K562 (cell line): ENCODE measurements at regions not wholly inside any gene's neighbourhood (a gene's known extent, or its start where the extent isn't known, plus 50 kb on each side); places are given as distances from the start of the nearest gene placed in this dataset.

Experiments used
- ATAC-seq: fragments of 200-7000 bp; cut with Tn5 transposase; 3 replicates; pipeline ENCODE4 v1.9.1; 2020; ENCODE audit warnings: moderate library complexity
- BruUV-seq: library from RNA; stranded (reverse); fragments of 400-500 nt; replicated peaks from 2 replicates; lab custom pipeline; 2021; lab: Mats Ljungman, UMichigan
- CTCF ChIA-PET: fragments of 300-600 bp; formaldehyde crosslinking; extraction: SDS; loops from one replicate; lab custom pipeline; 2021; ENCODE audit warnings: low intra/inter-chr PET ratio; lab: Yijun Ruan, JAX
- POLR2A ChIA-PET: fragments of 300-600, 350-650 bp; sonication (Branson Sonifier 250); formaldehyde crosslinking; extraction: SDS; loops from one replicate; lab custom pipeline; 2021; ENCODE audit warnings: antibody characterized with exemption, inconsistent platforms; lab: Yijun Ruan, JAX
- DNase-seq, 4 experiments: peaks; one replicate each; pipeline versions ENCODE4 v3.0.0 to v3.0.0-alpha.2; 2011 to 2018; ENCODE audit warnings: low spot score in 3 of 4, mixed read lengths in 3 of 4; ENCODE audit errors: extremely low read depth in 1 of 4
- FAIRE-seq: peaks from 2 replicates; lab custom pipeline; 2011; peaks lifted over from hg19 to GRCh38; lab: Jason Lieb, UNC
- H2AFZ ChIP-seq: 2 replicates; pipeline ENCODE4 v1.6.0; 2011; ENCODE audit warnings: low read depth, low read length, control low read depth, inconsistent platforms
- H3K27ac ChIP-seq: fragments of 200-600 bp; 3 replicates; pipeline ENCODE4 v1.8.0; 2011; ENCODE audit warnings: low read depth, mild to moderate bottlenecking, control low read depth, inconsistent platforms, low read length, moderate library complexity, mixed read lengths; ENCODE audit errors: extremely low read depth
- H3K27me3 ChIP-seq, 2 experiments: fragments of 300-600 bp in 1 of 2; 2 replicates in 1 of 2; 3 replicates in 1 of 2; pipeline versions ENCODE4 v1.6.0 to v1.8.0; 2011; ENCODE audit warnings: inconsistent platforms in 2 of 2, low read length in 2 of 2, mild to moderate bottlenecking in 1 of 2, mixed read lengths in 1 of 2, moderate library complexity in 1 of 2; ENCODE audit not compliant: control insufficient read depth in 2 of 2, insufficient read depth in 2 of 2
- H3K36me3 ChIP-seq: fragments of 300-600 bp; 3 replicates; pipeline ENCODE4 v1.8.0; 2011; ENCODE audit warnings: mild to moderate bottlenecking, low read length, inconsistent platforms; ENCODE audit not compliant: control insufficient read depth, insufficient read depth
- H3K4me1 ChIP-seq, 2 experiments: fragments of 200-600 bp in 1 of 2; replicated peaks in 1 of 2; 2 replicates in 1 of 2; 3 replicates in 1 of 2; pipeline versions ENCODE4 v1.5.1 to v1.8.0; 2011; ENCODE audit warnings: inconsistent platforms in 2 of 2, low read length in 2 of 2, mild to moderate bottlenecking in 1 of 2, mixed read lengths in 1 of 2, moderate library complexity in 1 of 2; ENCODE audit not compliant: control insufficient read depth in 2 of 2, insufficient read depth in 2 of 2
- H3K4me2 ChIP-seq: 2 replicates; pipeline ENCODE4 v1.6.1; 2011; ENCODE audit warnings: low read length, control low read depth, inconsistent platforms, mixed read lengths; ENCODE audit not compliant: insufficient read depth
- H3K4me3 ChIP-seq: fragments of 200-600 bp; sonication (generic), shearing (Covaris generic); 2 replicates; pipeline ENCODE4 v1.5.1; 2016; ENCODE audit warnings: control low read depth, inconsistent platforms
- H3K79me2 ChIP-seq: fragments of 200-600 bp; 3 replicates; pipeline ENCODE4 v1.8.0; 2011; ENCODE audit warnings: low read length, inconsistent platforms; ENCODE audit not compliant: control insufficient read depth, insufficient read depth
- H3K9ac ChIP-seq, 2 experiments: 2 replicates each; pipeline versions ENCODE4 v1.6.0 to v1.6.1; 2011; ENCODE audit warnings: low read depth in 2 of 2, low read length in 2 of 2, control low read depth in 1 of 2, inconsistent platforms in 1 of 2, mild to moderate bottlenecking in 1 of 2, mixed read lengths in 1 of 2; ENCODE audit not compliant: insufficient read depth in 1 of 2
- H3K9me1 ChIP-seq: one replicate; pipeline ENCODE4 v1.6.0; 2011; ENCODE audit warnings: inconsistent platforms, mild to moderate bottlenecking, low read length, moderate library complexity; ENCODE audit not compliant: control insufficient read depth, insufficient read depth
- H3K9me3 ChIP-seq: replicated peaks from 2 replicates; pipeline ENCODE4 v1.5.1; 2011; ENCODE audit warnings: low read depth, low read length, inconsistent platforms; ENCODE audit not compliant: control insufficient read depth, insufficient read depth
- H4K20me1 ChIP-seq: replicated peaks from 2 replicates; pipeline ENCODE4 v1.6.1; 2011; ENCODE audit warnings: low read length, inconsistent platforms, mixed read lengths; ENCODE audit not compliant: control insufficient read depth, insufficient read depth
- ATF7 ChIP-seq: fragments of 450-650 bp; IDR thresholded peaks from 2 replicates; pipeline ENCODE4 v1.7.1; 2014; ENCODE audit warnings: mild to moderate bottlenecking, moderate library complexity
- CBFA2T3 ChIP-seq: fragments of 450-650 bp; IDR thresholded peaks from 2 replicates; pipeline ENCODE4 v1.6.1; 2017
- FOXA3 ChIP-seq, 2 experiments: fragments of 450-650 bp in 1 of 2; sonication (generic) in 1 of 2; formaldehyde crosslinking; IDR thresholded peaks in 1 of 2; conservative IDR thresholded peaks in 1 of 2; 2 replicates each; pipeline versions ENCODE4 v1.4.0 to v1.8.0; 2020 to 2022; ENCODE audit warnings: mild to moderate bottlenecking in 2 of 2, missing genetic modification reagents in 1 of 2
- HMG20A ChIP-seq: fragments of 450-650 bp; formaldehyde crosslinking; conservative IDR thresholded peaks from 2 replicates; pipeline ENCODE4 v1.4.0; 2020; ENCODE audit warnings: mild to moderate bottlenecking, mixed read lengths
- HNRNPH1 ChIP-seq: fragments of 200-400 bp; formaldehyde crosslinking; optimal IDR thresholded peaks from 2 replicates; pipeline ENCODE3; 2017; ENCODE audit warnings: low read depth, mild to moderate bottlenecking, low read length, moderate library complexity
- NR3C1 ChIP-seq: sonication (generic); formaldehyde crosslinking; IDR thresholded peaks from 2 replicates; pipeline ENCODE4 v1.8.1; 2022; ENCODE audit warnings: missing genetic modification reagents
- POLR2A ChIP-seq: fragments of 450-650 bp; conservative IDR thresholded peaks from 2 replicates; pipeline ENCODE4 v1.6.1; 2016
- SMARCA4 ChIP-seq: fragments of 450-650 bp; IDR thresholded peaks from 2 replicates; pipeline ENCODE4 v1.6.1; 2016
- SP1 ChIP-seq: sonication (generic); formaldehyde crosslinking; IDR thresholded peaks from 2 replicates; pipeline ENCODE4 v1.8.1; 2022; ENCODE audit warnings: mild to moderate bottlenecking, missing genetic modification reagents
- ZNF282 ChIP-seq: sonication (generic); formaldehyde crosslinking; IDR thresholded peaks from 2 replicates; pipeline ENCODE4 v1.8.1; 2023; ENCODE audit warnings: missing genetic modification reagents
- ZNF644 ChIP-seq: fragments of 200-800 bp; sonication (Bioruptor generic); IDR thresholded peaks from 2 replicates; pipeline ENCODE4 v1.6.1; 2016; ENCODE audit warnings: low read depth, missing genetic modification characterization, missing compliant biosample characterization
- ZNF764 ChIP-seq: fragments of 250-450 bp; sonication (Bioruptor Pico); IDR thresholded peaks from 2 replicates; pipeline ENCODE4 v1.4.0; 2020; ENCODE audit warnings: low read depth, mild to moderate bottlenecking, moderate library complexity
- ZNF79 ChIP-seq: fragments of 250-450 bp; sonication (Bioruptor Pico); IDR thresholded peaks from 2 replicates; pipeline ENCODE4 v1.4.0; 2020; ENCODE audit warnings: low read depth, mild to moderate bottlenecking, moderate library complexity
- WGBS: fragments of 100-300 bp; shearing (Covaris generic); methylation state at CpG from one replicate; pipeline ENCODE4 v1.1.6; 2016; ENCODE audit warnings: low coverage, mixed read lengths; ENCODE audit not compliant: insufficient coverage; ENCODE audit errors: missing lambda C conversion rate; 5-methylcytosine and 5-hydroxymethylcytosine counted together
- in situ Hi-C: fragments of 300-500 bp; cut with MboI; formaldehyde crosslinking; loops from 4 replicates; pipeline ENCODE4 v1.15.0; 2018; ENCODE audit warnings: inconsistent platforms, mixed read lengths
- intact Hi-C: fragments of 100-400 bp; cut with micrococcal nuclease; formaldehyde crosslinking; loops from 2 replicates; pipeline ENCODE4 v1.14.2; 2022
- TF ChIP-seq, protein P1 (sequence below): fragments of 450-650 bp; IDR thresholded peaks from 2 replicates; pipeline ENCODE4 v1.6.1; 2017; ENCODE audit warnings: antibody characterized with exemption

- Histone ChIP-seq H3K36me3 (no peaks in the 10 kb centered on the region), H3K9ac (no peak overlapping the region), H3K4me1 (no peaks in the 10 kb centered on the region), H3K27ac (no peak overlapping the region), H3K79me2 (no peaks in the 10 kb centered on the region), H3K27me3 (no peaks in the 10 kb centered on the region), H3K9me3 (no peaks in the 10 kb centered on the region), H3K4me3 (no peak overlapping the region), H3K4me2 (no peak overlapping the region), H2AFZ (no peak overlapping the region), H4K20me1 (no peaks in the 10 kb centered on the region), H3K9me1 (no peaks in the 10 kb centered on the region)
- no CpG with 5 or more reads among the region's 2 CpGs for WGBS
- in situ Hi-C loops (no loop called here), intact Hi-C loops (no loop called here)
- CTCF ChIA-PET: no interaction called here
- no peak for ATAC-seq
- POLR2A ChIA-PET: no interaction called here
- no peak for DNase-seq
- TF ChIP-seq ZNF764 (CRISPR knock-in tag) (no peak), HNRNPH1 (no peak), POLR2A (no peak), NR3C1 (CRISPR knock-in tag) (no peak), ZNF644 (tag) (no peak), CBFA2T3 (no peak), FOXA3 (CRISPR knock-in tag; conservative IDR thresholded peaks at IDR 0.05 in 1 of 2, IDR thresholded peaks at IDR 0.05 in 1 of 2) (no peak), SP1 (CRISPR knock-in tag) (no peak), ZNF282 (CRISPR knock-in tag) (no peak), HMG20A (CRISPR knock-in tag) (no peak), ZNF79 (no peak), SMARCA4 (no peak), ATF7 (no peak)
- TF ChIP-seq, protein P1, sequence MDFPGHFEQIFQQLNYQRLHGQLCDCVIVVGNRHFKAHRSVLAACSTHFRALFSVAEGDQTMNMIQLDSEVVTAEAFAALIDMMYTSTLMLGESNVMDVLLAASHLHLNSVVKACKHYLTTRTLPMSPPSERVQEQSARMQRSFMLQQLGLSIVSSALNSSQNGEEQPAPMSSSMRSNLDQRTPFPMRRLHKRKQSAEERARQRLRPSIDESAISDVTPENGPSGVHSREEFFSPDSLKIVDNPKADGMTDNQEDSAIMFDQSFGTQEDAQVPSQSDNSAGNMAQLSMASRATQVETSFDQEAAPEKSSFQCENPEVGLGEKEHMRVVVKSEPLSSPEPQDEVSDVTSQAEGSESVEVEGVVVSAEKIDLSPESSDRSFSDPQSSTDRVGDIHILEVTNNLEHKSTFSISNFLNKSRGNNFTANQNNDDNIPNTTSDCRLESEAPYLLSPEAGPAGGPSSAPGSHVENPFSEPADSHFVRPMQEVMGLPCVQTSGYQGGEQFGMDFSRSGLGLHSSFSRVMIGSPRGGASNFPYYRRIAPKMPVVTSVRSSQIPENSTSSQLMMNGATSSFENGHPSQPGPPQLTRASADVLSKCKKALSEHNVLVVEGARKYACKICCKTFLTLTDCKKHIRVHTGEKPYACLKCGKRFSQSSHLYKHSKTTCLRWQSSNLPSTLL: no peak
- BruUV-seq: no TSS peak
- FAIRE-seq: no peak
Observed at GRCh38 chr13:76339649-76340048, 546.6 kb downstream of the KCTD12 start.
